ENCODE measurements at regions not wholly inside any gene's neighbourhood (a gene's known extent, or its start where the extent isn't known, plus 50 kb on each side); places are given as distances from the start of the nearest gene placed in this dataset.

DNA sequence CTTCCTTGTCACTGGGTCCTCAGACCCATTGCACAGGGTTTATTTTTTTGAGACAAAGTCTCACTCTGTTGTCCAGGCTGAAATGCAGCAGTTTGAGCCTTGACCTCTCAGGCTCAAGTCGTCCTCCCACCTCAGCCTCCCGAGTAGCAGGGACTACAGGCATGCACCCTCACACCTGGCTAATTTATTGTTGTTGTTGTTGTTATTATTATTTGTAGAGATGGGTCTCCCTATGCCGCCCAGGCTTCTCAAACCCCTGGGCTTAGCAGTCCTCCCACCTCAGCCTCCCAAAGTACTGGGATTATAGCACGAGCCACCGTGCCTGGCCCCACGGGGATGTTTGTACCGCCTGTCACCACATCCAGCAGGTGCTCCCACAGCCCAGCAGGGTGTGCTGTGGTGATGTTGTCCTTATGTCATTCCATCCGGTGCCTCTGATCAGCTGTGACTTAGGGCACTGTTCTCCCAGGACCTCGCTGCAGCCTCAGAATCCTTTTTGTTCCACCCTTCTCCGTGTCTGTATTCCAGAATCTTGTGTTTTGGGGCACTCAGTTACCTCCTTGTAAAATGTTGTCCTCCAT is 182.3 kb downstream of the INO80D start:
- peak; percentile 35 for DNase-seq (ENCODE audit: low read depth, low spot score)
- no peak overlapping the region for H3K4me3 ChIP-seq (ENCODE audit: low read length)

DNA sequence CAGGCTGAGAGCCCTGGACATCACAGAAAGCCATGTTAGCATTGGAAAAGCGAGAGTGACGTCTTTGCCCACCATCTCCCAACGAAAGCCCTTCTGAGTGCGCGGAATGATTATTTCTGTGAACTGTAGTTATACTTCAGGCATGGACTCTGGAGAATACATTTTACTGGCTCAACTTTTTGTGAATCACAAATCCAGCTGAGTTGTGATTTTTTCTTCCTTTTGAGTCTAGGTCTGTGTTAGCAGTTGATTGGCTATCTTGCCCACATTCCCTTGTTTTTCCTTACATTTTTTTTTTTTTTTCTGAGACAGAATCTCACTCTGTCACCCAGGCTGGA is 183.1 kb downstream of the INO80D start:
- DNase-seq (ENCODE audit: low read depth, low spot score), result no peak
- no peak overlapping the region for H3K4me3 ChIP-seq (ENCODE audit: low read length)

- H3K4me3 ChIP-seq (ENCODE audit: low read length), result no peak overlapping the region
- no peak for DNase-seq (ENCODE audit: low read depth, low spot score)
Observed at GRCh38 chr2:205902041-205902899, 183.7 kb downstream of the INO80D start.

GRCh38 chr2:205901491-205901890 is 184.5 kb downstream of the INO80D start:
- DNase-seq (ENCODE audit: low read depth, low spot score), result no peak

DNA sequence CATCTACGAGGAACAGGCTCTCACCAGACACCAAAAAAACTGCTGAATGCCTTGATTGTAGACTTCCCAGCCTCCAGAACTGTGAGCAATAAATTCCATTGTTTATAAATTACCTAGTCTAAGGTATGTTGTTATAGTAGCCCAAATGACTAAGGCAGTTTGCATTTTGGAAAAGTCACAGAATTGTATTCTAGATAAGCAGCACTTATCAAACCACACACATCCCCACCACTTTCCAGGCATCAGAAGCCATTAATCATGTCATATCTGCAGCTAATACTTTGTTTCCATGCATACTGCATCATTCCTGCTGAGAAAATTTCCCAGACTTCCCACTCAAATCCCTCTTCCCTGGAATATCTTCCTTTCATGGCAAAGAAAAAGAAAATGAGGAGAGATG is 187.2 kb downstream of the INO80D start:
- H3K4me3 ChIP-seq (ENCODE audit: low read length), result no peak overlapping the region
- no peak for DNase-seq (ENCODE audit: low read depth, low spot score)

More at GRCh38 chr2:205901491-205901890, 184.5 kb downstream of the INO80D start:
- H3K4me3 ChIP-seq (ENCODE audit: low read length), result no peak overlapping the region

- H3K4me3 ChIP-seq (ENCODE audit: low read length), result no peak overlapping the region
- no peak for DNase-seq (ENCODE audit: low read depth, low spot score)
Observed at GRCh38 chr2:205895981-205896655, 189.9 kb downstream of the INO80D start.

DNA sequence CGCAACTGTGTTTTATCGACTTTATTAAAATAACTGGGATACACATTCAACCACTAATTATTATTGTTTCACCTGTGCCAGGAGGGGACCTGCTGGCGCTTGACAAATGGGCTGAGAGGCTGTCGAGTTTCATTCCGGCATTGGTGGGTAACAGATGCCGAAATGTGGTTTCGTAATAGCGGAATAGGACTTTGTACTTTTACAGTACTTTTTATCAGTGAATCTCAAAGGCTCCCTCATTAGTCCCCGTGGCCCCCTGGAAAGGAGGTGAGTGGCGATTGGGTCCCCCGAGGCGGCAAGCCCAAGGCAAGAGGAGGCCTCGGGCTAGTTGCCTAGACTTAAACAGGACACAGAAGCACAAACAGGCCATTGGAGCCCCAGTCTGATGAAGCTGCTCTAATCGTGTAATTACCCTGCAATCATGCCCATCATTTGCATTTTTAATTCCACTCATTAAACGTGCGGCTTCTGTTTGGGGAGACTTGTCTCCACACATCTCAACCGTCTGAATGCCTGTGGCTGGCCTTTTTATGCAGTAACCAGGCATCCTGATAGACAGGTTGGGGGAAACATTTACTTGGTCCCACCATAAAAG is 193.2 kb downstream of the INO80D start:
- DNase-seq (ENCODE audit: low read depth, low spot score), result no peak

GRCh38 chr2:205892251-205892655 is 193.7 kb downstream of the INO80D start:
- DNase-seq (ENCODE audit: low read depth, low spot score), result no peak

More for the DNA sequence above, 193.2 kb downstream of the INO80D start:
- no peak overlapping the region for H3K4me3 ChIP-seq (ENCODE audit: low read length)

GRCh38 chr2:205889114-205889513 is 196.9 kb downstream of the INO80D start:
- DNase-seq (ENCODE audit: low read depth, low spot score), result no peak
- H3K4me3 ChIP-seq (ENCODE audit: low read length), result no peak overlapping the region

More at GRCh38 chr2:205892251-205892655, 193.7 kb downstream of the INO80D start:
- no peak overlapping the region for H3K4me3 ChIP-seq (ENCODE audit: low read length)

DNA sequence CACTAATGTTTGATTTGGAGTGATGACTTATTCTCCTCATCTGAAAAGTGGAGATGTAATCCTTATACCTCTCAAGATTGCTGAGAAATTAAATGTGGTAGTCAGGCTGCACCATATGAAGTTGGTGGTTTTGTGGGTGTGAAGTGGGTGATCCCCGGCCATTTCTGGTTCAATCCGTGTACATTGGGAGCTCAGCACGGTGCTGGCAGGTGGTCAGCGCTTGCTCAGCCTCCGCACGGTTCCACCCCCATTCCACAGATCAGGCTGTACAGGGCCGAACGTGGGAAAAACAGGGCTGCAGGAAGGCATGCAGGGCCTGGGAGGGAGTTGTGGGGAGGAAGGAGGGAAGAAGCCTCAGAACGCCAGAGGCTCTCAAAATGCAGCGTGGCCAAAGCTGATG is 198.3 kb downstream of the INO80D start:
- DNase-seq (ENCODE audit: low read depth, low spot score), result no peak

DNA sequence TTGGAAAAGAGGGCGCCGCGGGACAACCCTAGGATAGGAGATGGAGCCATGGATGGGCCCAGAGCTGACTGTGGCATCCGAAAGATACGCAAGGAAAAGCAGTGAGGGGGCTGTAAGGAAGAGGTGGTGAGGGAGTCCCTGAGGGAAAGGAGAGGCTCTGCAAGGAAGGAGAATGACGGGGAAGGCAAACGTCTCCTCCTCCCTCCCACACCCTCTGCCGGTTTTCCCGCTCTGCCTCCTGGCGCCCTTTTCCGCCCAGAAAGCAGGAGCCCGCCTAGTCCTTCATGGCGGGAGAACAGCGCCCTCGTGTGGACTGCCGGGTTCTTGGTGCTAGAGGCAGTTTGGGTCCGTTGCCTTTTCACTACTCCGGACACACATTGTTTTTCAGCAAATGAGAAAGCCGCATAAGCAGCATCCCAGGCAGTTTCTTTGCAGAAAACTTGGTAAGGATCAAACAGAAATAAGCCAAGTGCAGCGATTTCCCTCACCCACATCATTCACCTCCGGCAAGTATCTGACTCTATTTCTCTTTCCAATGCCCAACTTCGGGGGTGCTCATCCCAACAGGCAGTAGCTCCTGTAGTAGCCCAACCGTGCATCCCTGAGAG is 200.4 kb downstream of the INO80D start:
- DNase-seq (ENCODE audit: low read depth, low spot score), result peak; percentile 52
- no peak overlapping the region for H3K4me3 ChIP-seq (ENCODE audit: low read length)

More for the DNA sequence above, 198.3 kb downstream of the INO80D start:
- no peak overlapping the region for H3K4me3 ChIP-seq (ENCODE audit: low read length)

DNA sequence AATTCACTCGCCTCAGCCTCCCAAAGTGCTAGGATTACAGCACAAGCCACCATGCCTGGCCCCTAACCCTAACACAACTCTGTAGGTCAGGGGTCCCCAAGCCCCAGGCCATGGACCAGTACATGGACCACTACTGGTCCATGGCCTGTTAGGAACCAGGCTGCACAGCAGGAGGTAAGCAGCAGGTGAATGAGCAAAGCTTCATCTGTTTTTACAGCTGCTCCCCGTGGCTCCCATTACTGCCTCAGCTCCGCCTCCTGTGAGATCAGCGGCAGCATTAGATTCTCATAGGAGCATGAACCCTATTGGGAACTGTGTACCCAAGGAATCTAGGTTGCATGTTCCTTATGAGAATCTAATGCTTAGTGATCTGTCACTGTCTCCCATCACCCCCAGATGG is 201.7 kb downstream of the NRP2 start:
- no peak for DNase-seq (ENCODE audit: low read depth, low spot score)
- H3K4me3 ChIP-seq (ENCODE audit: low read length), result no peak overlapping the region

GRCh38 chr2:205882806-205883425 is 200.6 kb downstream of the NRP2 start:
- no peak for DNase-seq (ENCODE audit: low read depth, low spot score)
- no peak overlapping the region for H3K4me3 ChIP-seq (ENCODE audit: low read length)

DNA sequence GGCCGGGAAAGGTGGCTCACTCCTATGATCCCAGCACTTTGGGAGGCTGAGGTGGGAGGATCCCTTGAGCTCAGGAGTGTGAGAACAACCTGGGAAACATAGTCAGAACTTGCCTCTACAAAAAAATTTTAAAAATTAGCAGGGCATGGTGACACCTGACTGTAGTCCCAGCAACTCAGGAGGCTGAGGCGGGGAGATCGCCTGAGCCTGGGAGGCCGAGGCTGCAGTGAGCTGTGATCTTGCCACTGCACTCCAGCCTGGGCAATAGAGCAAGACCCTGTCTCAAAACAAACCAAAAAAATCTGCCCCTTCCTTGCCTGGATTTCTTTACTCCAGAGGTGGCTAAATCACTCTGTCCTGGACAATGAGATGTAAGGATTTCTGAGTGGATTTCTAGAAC is 197.7 kb downstream of the NRP2 start:
- DNase-seq (ENCODE audit: low read depth, low spot score), result no peak
- H3K4me3 ChIP-seq (ENCODE audit: low read length), result no peak overlapping the region

DNA sequence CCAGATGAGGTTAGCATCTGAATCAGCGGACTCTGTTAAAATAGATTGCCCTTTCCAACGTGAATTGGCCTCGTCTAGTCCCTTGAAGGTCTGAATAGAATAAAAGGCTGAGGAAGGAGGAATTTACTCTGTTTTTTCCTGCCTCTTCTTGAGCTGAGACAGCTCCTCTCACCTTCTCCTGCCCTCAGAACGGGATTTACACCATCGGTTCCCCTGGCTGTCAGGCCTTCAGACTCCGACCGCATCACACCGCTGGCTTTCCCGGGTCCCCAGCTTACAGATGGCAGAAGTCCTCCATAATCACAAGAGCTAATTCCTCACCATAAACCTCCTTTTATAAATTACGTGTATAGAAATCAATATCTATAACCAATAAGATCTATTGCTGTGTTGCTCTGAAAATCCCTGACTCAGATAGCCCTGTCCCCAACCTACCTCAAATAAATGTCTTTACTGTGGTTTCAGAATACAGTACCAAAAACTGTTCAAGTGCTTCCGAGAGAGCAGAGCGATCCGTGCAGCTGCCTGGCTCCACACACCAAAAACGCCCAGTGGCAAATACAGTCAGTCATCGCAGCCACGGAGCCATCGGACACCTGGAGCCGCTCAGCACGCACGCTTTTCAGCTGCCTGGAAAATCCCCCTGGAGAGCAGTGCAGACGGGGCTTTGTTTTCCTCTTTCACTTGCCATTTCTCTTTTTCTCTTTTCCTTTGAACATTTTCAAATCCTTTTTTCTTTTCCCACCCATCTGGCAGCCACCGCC is 196.9 kb downstream of the NRP2 start:
- no peak overlapping the region for H3K4me3 ChIP-seq (ENCODE audit: low read length)
- no peak for DNase-seq (ENCODE audit: low read depth, low spot score)

DNA sequence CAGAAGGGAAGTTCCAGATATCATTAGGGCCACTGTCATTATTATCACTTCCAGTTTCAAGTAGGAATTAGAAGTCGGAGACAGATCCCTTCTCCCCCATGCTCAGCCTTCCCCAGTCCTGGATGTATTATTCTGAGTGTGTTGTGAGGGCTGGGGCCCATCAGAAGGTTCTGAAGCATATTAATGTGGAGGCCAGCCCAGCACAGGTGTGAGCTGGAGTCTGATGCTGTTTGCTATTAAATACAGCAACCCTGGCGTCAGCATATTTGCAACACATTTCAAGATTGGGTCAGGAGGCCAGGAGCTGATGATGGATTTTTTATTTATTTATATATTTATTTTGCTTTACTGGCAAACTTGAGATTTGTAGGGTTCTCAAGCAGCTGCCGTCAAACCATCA is 195.2 kb downstream of the NRP2 start:
- no peak for DNase-seq (ENCODE audit: low read depth, low spot score)
- no peak overlapping the region for H3K4me3 ChIP-seq (ENCODE audit: low read length)

DNA sequence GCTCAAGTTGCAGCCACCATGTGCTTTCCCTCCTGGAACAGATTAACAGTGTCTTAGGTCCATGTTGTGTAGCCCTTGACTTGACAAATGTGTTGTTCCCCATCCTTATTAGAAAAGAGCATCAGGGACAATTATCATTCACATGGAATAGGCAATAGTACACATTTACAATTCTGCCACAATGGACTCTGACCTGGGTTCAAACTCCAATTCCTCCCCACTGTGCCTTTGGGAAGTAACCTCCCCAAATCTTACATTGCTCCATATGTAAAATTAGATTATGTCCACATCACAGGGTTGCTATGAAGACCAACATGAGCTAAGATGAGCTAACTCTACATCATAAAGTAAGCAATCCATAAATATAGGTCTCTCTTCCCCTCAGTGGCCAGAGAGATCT is 193.8 kb downstream of the NRP2 start:
- H3K4me3 ChIP-seq (ENCODE audit: low read length), result no peak overlapping the region
- DNase-seq (ENCODE audit: low read depth, low spot score), result no peak

- H3K4me3 ChIP-seq (ENCODE audit: low read length), result no peak overlapping the region
- DNase-seq (ENCODE audit: low read depth, low spot score), result no peak
Observed at GRCh38 chr2:205872716-205873115, 190.4 kb downstream of the NRP2 start.

Data from Jurkat, Clone E6-1 (cell line).